BJ (cell line): ENCODE measurements at regions not wholly inside any gene's neighbourhood (a gene's known extent, or its start where the extent isn't known, plus 50 kb on each side); places are given as distances from the start of the nearest gene placed in this dataset.

Experiments used
- CTCF ChIA-PET: fragments of 350-600 bp; formaldehyde crosslinking; extraction: SDS; loops from one replicate; lab custom pipeline; 2021; ENCODE audit warnings: antibody characterized with exemption, inconsistent platforms; lab: Yijun Ruan, JAX
- POLR2A ChIA-PET: fragments of 300-600 bp; sonication (Branson Sonifier 250); formaldehyde crosslinking; extraction: SDS; loops from one replicate; lab custom pipeline; 2021; ENCODE audit warnings: antibody characterized with exemption; lab: Charles Lee
- DNase-seq: peaks from one replicate; pipeline ENCODE4 v3.0.0-alpha.2; 2011; ENCODE audit warnings: low read depth
- H3K27me3 ChIP-seq: 2 replicates; pipeline ENCODE4 v1.6.0; 2011; ENCODE audit warnings: low read length; ENCODE audit not compliant: control insufficient read depth, insufficient read depth
- H3K36me3 ChIP-seq: 2 replicates; pipeline ENCODE4 v1.5.1; 2011; ENCODE audit warnings: low read length; ENCODE audit not compliant: control insufficient read depth, insufficient read depth
- H3K4me3 ChIP-seq: 2 replicates; pipeline ENCODE4 v1.5.1; 2011; ENCODE audit warnings: low read depth, mild to moderate bottlenecking, control low read depth, low read length
- TF ChIP-seq, protein P1 (sequence below): IDR thresholded peaks from 2 replicates; pipeline ENCODE4 v1.5.1; 2011; ENCODE audit warnings: low read depth, mild to moderate bottlenecking, control low read depth, inconsistent platforms, low read length, moderate library complexity; ENCODE audit not compliant: insufficient read depth

DNA sequence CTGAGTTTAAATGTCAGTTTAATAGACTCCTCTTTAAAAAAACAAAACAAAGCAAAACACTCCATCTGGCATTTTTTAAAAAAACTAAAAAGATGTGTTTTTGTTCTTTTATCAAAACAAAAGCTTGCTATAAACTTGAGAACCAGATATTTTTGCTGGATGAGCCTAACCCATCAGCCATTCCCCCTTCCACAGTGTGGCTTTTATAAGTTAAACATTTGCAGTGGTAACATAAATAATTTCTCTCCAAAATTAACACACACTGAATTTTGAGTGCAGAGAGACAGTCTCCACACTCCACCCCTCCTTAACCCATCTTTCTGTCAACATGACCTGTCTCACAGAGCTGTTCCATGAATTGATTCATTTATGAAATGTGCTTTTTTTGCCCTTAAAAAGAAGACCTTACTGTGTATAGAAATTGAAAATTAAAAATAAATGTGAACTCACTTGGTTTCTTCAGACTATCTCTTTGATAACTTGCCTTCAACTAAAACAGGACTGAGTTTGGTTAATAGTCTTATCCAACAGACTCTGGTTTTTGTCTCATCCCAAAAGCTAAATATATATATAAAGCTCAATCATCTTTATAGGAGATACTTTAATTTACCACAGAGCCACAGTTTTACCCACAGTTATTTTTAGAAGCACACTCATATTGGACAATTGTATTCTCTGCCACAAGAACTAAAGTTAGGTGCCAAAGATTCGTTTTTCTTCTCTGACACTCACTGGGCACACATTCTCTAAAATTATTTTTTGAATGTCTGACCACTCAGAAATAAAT is 64.8 kb upstream of the STK39 start:
- Histone ChIP-seq H3K4me3 (no peak overlapping the region), H3K27me3 (no peaks in the 10 kb centered on the region), H3K36me3 (no peaks in the 10 kb centered on the region)
- ChIA-PET POLR2A (no interaction called here), CTCF (interaction anchor here (0.6 to 1.5 kb wide), 2 partner anchors 10 to 196 kb away, joined by 4 to 6 read pairs; no protein-coding TSS in a partner anchor)
- DNase-seq: no peak
- TF ChIP-seq, protein P1, sequence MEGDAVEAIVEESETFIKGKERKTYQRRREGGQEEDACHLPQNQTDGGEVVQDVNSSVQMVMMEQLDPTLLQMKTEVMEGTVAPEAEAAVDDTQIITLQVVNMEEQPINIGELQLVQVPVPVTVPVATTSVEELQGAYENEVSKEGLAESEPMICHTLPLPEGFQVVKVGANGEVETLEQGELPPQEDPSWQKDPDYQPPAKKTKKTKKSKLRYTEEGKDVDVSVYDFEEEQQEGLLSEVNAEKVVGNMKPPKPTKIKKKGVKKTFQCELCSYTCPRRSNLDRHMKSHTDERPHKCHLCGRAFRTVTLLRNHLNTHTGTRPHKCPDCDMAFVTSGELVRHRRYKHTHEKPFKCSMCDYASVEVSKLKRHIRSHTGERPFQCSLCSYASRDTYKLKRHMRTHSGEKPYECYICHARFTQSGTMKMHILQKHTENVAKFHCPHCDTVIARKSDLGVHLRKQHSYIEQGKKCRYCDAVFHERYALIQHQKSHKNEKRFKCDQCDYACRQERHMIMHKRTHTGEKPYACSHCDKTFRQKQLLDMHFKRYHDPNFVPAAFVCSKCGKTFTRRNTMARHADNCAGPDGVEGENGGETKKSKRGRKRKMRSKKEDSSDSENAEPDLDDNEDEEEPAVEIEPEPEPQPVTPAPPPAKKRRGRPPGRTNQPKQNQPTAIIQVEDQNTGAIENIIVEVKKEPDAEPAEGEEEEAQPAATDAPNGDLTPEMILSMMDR: no peak

DNA sequence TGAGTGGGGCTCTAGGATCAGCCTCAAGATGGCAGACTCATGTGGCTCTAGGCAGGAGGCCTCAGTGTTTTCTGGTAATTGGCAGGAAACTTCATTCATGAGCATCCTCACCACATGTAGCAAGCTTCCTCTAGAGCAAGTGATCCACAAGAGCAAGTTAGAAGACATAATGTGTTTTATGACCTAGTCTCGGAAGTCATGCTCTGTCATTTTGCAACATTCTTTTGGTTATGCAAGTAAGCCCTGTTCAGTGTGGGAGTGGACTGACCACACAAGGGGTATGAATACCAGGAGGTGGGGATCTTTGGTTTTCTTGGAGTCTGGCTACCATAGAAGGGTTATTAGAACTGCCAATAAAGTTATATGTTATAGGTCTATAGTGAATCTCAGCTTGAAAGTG is 66.8 kb upstream of the STK39 start:
- ChIA-PET CTCF (interaction anchor here (1.1 kb wide), 1 partner anchor 181 kb away, joined by 4 read pairs; no protein-coding TSS in a partner anchor), POLR2A (no interaction called here)
- Histone ChIP-seq H3K36me3 (no peaks in the 10 kb centered on the region), H3K27me3 (no peaks in the 10 kb centered on the region), H3K4me3 (no peak overlapping the region)
- TF ChIP-seq, protein P1: no peak
- no peak for DNase-seq

DNA sequence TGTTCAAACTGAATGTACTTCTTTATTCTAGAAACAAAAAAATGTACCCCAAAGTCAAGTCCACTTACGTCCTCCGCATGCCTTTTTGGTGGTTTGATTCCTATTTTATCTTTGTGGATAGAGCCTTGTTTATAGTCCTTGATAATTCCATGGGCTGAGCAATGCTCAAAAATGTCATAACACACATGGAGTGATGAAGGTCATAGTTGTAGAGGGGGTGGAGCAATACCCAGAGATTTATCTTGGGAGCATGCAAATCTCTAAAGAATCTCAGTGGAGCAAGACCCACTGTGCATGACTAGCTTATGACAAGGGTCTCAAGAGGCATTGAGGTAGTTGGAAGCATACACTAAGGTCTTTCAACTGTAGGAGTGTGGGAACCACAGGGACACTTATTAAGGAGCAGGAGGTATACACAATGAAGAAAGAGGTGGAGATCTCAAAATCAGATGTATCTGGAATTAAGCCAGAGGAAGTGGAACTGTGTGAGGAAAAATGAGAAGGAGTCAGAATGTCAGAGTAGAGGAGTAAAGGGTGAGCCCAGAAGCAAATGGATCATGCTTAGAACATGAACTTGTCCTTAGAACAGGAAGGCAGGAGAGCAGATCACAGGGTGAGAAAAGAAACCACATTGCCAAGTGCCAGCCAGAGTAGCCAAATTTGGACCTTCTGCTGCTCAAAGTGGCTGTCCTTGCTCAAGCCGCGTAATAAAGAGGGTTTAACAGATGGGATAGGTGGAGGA is 68.1 kb upstream of the STK39 start:
- POLR2A ChIA-PET: no interaction called here
- H3K4me3 ChIP-seq: no peak overlapping the region
- H3K27me3 ChIP-seq: no peaks in the 10 kb centered on the region

DNA sequence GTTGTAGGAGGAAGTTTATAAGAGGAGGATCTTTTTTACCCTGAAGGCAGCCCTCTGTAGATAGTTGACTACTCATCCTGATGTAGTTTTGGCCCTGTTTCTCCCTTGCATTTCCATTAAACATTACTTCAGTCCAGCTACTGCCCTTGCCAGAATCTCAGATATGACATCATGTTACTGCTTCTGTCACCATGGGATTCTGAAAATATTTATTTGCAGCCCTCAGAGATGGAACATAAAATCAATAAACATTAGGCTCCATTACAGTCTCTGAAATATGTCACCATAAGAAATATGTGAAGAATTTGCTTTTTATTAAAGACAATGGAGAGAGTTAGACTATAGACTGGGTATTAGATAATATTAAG is 68.7 kb upstream of the STK39 start:
- ChIA-PET CTCF (no interaction called here), POLR2A (no interaction called here)
- Histone ChIP-seq H3K27me3 (no peaks in the 10 kb centered on the region), H3K36me3 (no peaks in the 10 kb centered on the region), H3K4me3 (no peak overlapping the region)
- TF ChIP-seq, protein P1: no peak
- DNase-seq: no peak

More for the DNA sequence above, 68.1 kb upstream of the STK39 start:
- CTCF ChIA-PET: no interaction called here
- H3K36me3 ChIP-seq: no peaks in the 10 kb centered on the region
- DNase-seq: no peak
- TF ChIP-seq, protein P1: no peak

DNA sequence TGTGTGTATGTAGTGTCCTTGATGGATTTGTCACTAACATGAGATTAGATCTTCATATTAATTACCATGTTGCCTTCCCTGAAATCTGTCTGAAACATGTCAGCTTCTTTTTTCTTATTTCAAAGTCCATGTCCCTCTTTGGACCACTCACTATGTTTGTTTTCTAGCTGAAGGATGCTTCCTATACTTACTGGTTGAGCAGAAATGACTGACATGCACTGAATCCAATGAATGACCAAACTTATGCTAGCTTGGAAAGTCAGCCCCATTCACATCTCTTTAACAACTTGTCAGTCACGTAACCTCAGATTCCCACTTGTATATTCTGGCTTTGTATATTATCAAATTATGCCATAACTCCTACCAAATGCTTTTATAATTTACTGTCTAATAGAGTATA is 69.9 kb upstream of the STK39 start:
- DNase-seq: no peak
- TF ChIP-seq, protein P1: no peak
- ChIA-PET POLR2A (no interaction called here), CTCF (no interaction called here)
- Histone ChIP-seq H3K4me3 (no peak overlapping the region), H3K27me3 (peaks cover 2% of the 10 kb centered on the region; the same call in 1 of the 2 replicates), H3K36me3 (no peaks in the 10 kb centered on the region)
